ENCODE measurements at regions not wholly inside any gene's neighbourhood (a gene's known extent, or its start where the extent isn't known, plus 50 kb on each side); places are given as distances from the start of the nearest gene placed in this dataset.

- TF ChIP-seq TAF1 (IDR thresholded peaks at IDR 0.05; ENCODE audit: low read depth, low read length) = no peak
- TF ChIP-seq POLR2A (IDR thresholded peaks at IDR 0.05; ENCODE audit: low read depth, low read length) = no peak
- TF ChIP-seq POLR2AphosphoS5 (IDR thresholded peaks at IDR 0.05; ENCODE audit: low read depth, low read length) = no peak
- TF ChIP-seq SPI1 (IDR thresholded peaks at IDR 0.05; ENCODE audit: low read depth, low read length) = no peak
- TF ChIP-seq POU2F2 (IDR thresholded peaks at IDR 0.05; ENCODE audit: low read depth, low read length) = no peak
These were observed 108.6 kb upstream of the ATP10B start for GRCh38 chr5:160960592-160960991.

Data from GM12891 (cell line).